HG03571 (cell line): ENCODE measurements at regions not wholly inside any gene's neighbourhood (a gene's known extent, or its start where the extent isn't known, plus 50 kb on each side); places are given as distances from the start of the nearest gene placed in this dataset.

Experiments used
- ATAC-seq: cut with Tn5 transposase; IDR thresholded peaks from one replicate; pipeline ENCODE4 v1.9.1; 2021; ENCODE audit not compliant: unreplicated experiment

DNA sequence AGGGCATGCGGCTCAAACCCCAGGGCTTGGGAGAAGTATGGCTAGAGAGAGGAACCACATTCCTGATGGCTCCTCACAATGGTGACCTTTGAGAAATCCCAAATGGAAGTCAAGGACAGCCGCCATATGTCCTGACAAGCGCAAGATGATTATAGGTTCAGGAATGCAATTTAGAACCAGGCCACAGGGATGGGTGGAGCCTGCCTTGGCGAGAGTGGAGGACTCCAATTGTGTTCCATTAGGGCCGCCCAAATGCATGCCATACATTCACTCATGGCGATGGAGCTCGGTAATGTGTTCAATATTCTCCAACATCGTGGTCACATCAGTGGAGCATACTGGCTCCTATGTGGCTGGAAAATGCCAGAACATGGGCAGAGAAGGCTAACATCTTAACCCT, 662.9 kb upstream of the ID2 start:
- ATAC-seq = no peak

DNA sequence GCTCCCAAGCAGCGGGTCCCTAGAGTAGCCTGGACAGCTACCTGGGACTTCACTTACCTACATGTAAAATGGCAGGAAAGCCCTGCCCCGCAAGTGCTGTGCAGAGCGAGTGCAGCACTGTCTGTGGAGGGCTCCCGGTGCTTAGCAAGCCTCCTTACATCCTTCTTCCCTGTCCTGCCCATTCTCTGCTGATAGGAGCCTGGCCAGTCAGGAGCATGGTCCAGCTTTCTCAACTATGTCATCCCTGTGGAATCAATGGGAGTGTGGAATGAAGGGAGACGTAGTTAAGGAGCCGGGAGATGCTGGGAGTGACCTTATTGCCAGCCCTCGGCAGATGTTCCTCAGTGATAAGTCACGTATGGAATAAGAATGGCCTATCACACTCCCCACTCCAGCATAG, 661.9 kb upstream of the ID2 start:
- ATAC-seq = no peak

DNA sequence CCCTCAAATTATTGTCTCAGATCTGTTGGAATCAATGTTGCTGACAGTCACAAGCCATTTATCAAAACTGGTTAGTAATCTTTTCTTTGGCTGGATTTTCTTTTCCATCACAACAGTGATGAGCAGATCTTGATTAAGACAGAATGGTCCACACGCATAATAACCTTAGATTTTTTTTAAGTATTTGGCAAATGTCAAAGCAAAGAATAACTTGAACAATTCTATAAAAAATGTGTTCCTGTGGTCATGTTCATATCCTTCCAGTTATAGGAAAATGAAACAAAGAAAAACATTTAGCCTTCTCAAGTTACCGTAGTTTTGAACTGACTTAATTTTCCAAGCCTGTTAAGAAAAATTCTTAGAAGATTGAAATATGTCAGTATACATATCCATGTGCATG, 659.9 kb upstream of the ID2 start:
- no peak for ATAC-seq

DNA sequence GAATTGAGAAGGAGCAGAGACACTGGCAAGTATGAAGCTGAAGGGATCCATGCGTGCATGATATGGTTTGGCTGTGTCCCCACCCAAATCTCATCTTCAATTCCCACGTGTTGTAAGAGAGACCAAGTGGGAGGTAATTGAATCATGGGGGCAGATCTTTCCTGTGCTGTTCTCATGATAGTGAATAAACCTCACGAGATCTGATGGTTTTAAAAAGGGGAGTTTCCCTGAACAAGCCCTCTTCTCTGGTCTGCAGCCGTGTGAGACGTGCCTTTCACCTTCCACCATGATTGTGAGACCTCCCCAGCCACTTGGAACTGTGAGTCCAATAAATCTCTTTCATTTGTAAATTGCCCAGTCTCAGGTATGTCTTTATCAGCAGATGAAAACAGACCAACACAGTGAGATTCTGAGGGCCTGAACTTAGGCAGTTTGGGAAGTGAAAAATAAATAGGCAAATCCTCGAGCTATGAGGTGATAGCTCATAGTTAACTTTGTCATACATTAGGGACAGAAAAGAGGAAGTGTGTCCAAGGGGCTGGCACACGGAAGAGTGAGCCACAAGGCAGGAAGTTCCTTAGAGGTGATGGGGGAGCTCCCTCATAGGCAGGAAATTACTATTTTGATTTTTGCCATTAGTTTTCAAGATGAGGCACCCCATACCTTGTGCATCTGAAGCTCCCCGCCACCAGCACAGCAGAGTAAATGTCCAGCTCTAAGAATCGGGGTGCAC, 658.8 kb upstream of the ID2 start:
- ATAC-seq = peak; percentile 95

DNA sequence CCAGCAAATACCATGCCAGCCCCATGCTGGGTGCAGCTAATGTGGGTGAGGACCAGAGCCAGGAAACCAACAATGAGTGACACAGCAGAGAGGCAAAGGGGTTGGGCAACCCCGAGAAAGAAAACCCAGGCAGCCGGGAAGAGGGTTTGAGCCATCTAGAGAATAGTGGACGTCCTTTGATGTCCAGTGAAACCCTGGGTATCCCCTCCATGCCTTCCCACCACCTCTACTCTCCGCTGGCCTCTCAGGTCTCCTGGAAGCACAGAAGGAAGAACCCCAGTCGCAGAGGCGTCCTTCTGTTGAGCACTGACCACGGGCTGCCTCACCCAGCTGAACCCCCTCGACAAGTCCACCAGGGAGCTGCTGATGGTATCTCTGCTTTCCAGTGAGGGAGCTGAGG, 657.4 kb upstream of the ID2 start:
- ATAC-seq = no peak

DNA sequence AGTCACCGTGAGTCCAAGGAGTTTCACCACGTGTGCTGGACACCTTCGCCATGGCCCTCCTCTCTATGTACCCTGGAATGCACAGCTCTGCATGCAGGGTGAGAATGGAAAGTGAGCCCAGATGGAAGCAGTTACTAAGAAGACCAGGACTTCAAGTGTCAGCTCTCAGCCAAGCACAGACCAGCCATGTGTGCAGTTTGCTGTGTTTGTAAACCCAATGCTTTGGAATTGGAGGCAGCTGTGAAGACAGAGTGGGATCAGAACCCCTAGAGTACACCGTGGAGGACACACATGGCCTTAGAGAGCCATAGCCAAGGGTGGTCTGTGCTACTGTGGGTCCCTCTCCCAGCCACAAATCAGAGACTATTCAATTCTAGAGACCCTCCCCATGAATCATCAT, 655.5 kb upstream of the ID2 start:
- ATAC-seq = no peak

DNA sequence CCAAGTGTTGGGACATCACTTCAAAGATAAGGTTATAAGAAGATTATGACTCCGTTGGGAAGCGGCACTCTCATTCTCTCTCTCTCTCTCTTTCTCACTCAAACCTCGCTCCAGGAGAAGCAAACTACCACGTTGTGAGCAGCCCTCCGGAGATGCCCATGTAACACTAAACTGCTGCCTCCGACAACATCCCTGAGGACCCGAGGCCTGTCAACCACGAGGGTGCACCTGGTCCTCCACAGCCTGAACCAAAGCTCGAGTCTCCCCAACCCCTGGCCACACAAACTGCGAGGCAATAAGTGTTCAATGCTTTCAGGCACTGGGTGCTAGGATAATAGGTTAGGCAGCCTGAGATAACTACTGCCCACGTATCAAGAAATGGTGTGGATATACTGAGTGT, 654.5 kb upstream of the ID2 start:
- ATAC-seq = no peak

DNA sequence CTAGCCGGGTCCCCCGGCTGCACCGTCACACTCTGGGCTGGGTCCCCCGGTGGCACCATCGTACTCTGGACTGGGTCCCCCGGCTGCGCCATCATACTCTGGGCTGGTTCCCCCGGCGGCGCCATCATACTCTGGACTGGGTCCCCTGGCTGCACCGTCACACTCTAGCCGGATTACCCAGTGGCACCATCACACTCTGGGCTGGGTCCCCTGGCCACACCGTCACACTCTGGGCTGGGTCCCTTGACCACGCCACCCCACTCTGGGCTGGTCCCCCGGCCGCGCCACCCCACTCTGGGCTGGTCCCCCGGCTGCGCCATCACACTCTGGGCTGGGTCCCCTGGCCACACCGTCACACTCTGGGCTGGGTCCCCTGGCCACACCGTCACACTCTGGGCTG, 653.8 kb upstream of the ID2 start:
- ATAC-seq = no peak

DNA sequence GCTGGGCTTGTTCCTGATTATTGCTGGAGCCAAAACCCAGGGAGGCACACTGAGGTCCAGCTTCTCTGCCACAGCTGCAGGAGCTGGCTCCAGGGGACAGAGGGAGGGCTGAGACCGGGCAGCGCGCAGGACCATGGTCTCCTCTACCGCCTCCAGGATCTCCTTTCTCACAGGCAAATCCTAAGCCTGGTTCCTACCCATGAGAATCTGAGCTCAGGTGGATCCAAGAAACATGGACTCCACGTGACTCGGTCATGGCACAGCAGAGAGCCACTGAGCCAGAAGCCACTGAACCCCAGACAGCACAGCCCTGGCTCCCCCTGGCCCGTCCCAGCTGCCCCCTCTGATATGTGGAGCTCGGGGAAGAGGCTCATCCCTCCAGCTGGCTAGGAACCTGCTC, 653.4 kb upstream of the ID2 start:
- no peak for ATAC-seq

DNA sequence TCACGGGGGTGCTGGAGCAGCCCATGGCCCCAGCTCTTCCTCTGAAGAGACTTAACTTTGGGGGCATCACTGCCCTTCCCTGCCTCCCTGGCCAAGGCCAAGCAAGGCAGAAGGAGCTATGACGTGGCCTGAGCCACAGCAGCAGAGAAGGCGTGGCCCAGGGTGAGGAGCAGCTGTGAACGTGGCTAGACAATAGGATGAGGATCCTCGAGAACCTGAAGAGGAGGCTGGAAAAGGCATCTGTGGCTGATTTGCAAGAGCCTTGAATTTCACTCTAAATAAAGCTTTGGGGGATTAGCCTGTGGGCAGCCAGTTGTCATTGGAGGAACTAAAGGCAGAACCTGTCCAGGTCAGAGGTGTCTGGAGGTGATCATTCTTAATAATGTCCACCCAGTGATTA, 652.9 kb upstream of the ID2 start:
- no peak for ATAC-seq

DNA sequence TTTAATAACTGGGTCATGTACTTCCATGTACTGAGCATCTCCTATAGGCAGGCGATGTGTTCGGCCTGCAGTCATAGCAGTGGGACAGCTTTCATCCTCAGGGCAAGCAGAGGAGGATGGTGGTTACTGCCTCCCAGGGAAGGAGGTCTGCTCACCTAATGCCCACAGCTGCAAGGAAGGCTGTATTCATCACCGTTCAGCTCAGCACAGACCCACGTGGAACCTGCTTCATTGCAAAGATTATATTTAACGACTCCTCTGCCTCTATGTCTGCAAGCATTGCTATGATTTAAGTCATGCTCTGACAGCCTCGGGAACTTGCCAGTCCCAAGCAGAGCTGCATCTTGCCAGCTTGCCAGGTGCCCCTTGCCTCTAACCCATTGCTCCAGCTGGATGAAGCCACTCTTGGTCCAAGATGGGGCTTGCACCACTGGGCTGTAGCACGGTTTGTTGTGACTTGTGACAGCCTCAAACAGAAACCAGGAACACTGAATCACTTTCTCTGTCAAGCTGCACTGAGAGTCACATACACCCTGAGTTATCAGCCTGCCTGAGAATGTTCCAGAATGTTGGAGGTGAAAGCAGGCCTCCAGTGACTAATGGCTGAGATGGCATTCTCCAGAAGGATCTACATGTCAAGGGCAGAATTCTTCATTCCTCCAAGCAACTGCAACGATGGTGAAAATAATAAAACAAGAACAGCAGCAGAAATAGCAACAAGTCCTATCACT, 651.1 kb upstream of the ID2 start:
- no peak for ATAC-seq

DNA sequence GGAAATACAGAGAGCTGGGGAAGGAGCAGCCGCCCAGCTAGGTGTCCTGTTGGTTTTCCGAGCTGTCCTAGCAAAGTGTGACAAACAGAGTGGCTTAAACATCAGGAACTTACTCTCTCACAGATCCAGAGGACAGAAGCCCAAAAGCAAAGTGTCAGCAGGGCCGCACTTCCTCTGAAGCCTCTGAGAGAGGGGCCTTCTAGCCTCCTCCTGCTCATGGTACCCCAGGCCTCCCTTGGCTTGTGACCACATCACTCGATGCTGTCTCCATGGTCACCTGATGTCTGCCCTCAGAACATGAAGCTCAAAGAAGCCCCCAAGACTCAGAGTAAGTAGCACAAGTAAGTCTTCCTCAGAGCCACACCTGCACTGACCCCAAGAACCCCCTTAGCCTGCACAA, 650.5 kb upstream of the ID2 start:
- no peak for ATAC-seq

DNA sequence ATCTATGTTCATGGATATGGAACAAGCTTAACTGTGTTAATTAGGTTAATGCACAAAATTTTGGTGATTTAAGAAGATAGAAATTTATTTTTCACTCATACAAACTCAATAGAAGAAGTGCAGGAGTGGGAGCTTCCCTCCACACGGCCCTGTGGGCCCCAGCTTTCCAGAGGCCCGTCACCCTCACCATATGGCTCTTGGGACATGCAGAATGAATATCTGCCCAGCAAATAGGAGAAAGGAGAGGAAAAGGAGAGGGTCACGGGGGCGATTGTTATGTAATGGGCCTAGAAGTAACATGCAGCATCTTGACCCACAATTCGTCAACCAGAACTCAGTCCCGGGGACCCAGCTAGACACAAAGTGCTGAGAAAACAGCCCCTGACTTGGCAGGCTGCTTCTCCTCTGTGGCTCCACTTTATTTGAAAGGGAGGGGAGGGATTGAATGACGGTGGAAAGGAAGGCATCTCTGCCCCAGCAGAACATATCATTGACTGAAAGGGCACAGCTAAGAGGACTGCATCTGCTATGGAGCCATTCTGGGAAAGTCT, 648.2 kb upstream of the ID2 start:
- ATAC-seq = no peak

DNA sequence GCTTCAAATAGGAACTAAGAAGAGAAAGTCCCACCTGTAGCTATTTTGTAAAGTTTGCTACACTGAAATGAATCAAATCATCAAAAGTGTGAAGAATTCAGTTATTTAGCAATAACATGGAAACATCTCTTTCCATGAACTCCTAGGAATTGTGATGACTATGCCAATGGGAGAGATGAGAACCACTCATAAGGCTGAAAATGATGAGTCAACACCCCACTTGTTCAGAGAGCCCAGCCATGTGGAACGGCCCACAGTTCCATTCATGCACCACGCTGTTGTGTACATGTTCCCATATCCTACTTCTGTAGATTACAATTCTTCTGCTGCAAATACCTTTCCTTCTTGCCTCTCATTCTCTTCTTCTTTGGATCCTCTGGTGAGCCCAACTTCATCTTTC, 645.5 kb upstream of the ID2 start:
- ATAC-seq = no peak

DNA sequence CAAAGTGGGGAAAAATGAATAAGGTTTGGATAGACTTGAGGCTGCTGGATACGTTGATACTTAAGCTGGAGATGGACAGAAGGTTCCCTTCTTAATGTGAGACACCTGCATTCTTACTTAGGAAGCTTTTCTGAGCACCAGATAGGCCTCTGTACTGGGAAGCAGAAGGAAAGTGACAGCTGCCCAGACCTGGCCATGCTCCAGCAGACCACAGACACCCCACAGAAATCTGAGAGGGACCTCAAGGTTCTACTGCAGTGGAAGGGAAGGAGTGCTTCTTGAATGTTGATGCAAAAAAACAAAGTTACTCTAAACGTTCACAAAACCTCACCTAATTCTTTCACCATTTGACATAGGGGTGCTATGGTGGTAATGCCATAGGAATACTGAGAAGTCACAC, 642.1 kb upstream of the ID2 start:
- no peak for ATAC-seq

DNA sequence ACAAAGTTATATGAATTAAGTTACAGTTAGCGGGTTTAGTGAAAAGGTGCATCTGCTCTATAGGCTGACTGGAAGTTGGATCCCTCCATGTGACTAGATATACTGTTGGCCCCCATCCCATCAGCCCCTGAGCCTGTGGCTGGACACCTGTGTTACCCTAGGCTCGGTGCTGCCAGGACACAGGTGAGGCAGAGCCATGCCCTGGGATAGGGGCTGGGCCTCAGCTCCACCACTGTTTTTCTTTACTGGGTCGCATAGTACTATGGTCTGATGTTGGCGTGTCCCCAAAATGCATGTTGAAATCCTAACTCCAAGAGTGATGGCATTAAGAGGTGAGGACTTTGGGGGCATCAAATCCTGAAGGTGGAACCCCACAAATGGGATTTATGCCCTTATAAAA, 638.6 kb upstream of the ID2 start:
- ATAC-seq = no peak

DNA sequence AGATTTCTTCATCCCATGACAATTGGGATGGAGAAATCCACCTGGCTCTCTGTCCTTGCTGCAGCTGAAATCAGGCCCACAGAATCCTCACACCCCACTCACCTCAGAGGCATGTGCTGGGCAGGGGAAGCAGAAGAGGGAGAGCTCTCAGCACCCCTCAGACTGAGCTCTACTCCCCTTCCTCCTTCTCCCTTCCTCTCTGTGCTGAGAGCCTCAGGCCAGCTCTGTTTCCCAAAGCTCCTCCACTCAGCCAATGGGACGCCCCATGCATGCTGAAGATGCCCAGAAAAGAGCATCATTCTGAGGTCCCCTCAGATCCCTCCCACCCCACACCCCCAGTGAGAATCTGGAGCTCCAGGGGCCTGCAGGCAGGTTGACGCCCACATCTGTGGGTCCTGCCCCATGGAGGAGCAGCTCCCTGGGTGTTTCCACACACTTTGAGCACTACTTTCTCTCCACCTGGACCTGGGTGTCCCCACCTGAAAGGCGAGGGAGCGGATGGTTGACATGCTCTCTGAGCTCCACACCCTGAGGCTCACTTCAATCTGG, 637.7 kb upstream of the ID2 start:
- no peak for ATAC-seq

DNA sequence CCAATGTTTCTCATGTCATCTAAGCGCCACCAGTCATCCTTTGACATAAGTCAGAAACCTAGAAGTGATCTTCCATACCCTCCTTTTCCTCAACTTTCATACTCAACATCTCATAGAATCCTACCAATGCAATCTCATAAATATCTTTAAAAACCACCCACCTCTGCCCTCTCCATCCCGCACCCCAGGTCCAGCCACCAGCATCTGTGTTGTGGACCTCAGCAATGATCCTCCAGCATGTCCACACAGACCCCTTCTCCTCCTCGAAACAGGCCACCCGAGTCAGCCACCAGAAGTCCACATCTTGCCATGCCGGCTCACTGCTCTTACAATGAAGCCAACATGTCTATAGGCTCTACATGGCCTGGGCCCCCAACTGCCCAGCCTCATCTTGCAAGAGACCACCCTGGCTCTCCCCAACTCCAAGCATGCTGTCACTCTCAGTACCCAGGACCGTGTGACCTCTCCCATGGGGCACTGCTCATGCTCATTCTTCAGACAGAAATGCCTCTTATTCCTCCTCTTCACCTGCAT, 636.7 kb upstream of the ID2 start:
- ATAC-seq = no peak

DNA sequence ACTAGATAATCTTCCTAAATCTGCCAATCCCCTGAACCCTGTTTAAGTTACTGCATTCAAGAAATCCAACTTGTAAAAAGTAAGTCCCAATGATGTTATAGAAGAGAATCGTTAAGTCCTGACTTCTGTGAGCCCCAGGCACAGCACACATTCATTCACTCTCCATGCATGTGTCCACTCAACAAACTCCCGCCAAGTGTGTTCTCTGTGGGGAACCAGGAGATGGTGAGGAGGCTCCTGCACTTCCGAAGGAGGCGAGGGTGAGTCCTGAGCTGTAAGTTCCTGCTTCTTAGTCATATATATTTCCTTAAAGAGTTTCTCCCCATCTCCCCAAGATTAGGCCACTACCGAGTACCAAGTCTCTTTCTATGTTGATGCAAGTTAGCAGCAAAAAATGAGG, 635.0 kb upstream of the ID2 start:
- no peak for ATAC-seq

DNA sequence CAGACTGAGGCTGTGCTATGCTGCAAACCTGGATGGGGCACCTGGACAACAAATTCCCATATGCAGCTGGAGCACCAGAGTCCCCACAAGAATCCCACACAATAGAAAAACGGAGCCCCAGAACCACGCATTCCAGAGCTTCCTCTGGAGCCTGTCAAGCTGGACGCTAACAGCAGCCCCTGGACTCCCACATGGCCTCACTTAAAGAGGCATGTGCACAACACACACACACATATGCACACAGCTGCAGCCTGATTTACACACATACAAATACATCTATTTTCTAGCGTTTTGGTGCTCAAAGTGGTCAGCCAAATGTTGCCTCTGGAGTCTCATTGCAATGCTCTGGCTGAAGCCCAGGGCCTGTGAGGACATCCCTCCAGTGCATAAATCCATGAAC, 632.7 kb upstream of the ID2 start:
- ATAC-seq = no peak

DNA sequence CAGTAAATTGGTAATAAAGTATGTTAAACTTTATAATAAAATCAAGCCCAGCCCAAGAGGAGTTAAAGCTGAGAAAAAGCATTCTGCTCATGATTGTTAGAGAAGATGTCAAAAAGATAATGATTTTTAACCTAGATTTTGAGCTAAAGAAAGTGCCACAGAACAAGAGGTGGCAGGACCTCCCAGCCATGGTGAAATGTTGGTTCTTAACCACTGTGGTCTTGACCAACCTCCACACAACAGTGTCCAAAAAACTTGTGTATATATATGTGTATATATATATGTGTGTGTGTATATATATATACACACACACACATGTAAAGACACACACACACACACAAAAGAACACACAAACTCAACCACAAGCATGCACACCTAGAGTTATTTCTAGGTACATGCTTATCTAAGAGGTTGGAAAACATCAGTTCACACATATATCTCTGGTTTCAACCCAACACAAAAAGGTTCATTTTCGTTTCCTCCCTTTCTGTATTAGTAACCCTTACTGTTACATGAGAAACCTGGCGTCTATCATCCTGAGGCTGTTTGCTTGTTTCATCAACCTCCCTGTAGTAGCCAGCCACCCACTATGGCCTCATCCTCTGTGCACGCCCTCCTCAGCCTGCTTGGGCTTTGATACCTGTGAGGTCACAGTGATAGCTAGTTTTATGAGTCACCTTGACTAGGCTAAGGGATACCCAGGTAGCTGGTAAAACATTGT, 631.8 kb upstream of the ID2 start:
- peak; percentile 85 for ATAC-seq
